ENCODE measurements at regions not wholly inside any gene's neighbourhood (a gene's known extent, or its start where the extent isn't known, plus 50 kb on each side); places are given as distances from the start of the nearest gene placed in this dataset.
"Not testable (repeated sequence)": the region's sequence is repeated elsewhere in the genome, so short reads cannot be mapped to it uniquely, and the experiment has no call there.

DNA sequence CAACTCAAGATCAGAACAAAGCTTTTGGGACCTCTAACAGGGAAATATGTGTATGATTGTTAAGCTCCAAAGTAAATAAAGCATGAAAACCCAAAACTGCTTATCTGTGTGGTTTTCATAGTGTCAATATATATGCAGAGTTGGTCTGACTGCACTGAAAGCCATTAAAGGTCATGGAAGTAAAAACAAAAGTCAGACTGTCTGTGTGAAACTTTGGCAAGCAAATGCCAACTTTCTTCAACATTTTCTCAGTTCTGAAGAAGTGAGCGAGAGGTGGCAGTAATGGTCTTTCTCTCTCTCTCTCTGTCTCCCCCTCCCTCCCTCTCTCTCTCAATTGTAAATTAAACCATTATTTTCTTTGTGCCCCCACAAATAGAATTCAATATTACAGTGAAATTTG is 100.1 kb upstream of the S1PR1 start:
- Histone ChIP-seq H3K4me2 (ENCODE audit: low read length) (peak overlapping the region; percentile 43), H3K4me3 (ENCODE audit: low read length) (no peak overlapping the region), H3K36me3 (ENCODE audit: insufficient read depth, low read length) (no peaks in the 10 kb centered on the region), H3K9me3 (replicated peaks; ENCODE audit: low read length) (no peaks in the 10 kb centered on the region), H3K4me1 (ENCODE audit: control insufficient read depth, insufficient read depth, low read length) (peaks cover 16% of the 10 kb centered on the region), H3K27me3 (ENCODE audit: control insufficient read depth, insufficient read depth, low read length) (no peaks in the 10 kb centered on the region), H3K9ac (ENCODE audit: low read depth, low read length) (peak overlapping the region; percentile 33)

DNA sequence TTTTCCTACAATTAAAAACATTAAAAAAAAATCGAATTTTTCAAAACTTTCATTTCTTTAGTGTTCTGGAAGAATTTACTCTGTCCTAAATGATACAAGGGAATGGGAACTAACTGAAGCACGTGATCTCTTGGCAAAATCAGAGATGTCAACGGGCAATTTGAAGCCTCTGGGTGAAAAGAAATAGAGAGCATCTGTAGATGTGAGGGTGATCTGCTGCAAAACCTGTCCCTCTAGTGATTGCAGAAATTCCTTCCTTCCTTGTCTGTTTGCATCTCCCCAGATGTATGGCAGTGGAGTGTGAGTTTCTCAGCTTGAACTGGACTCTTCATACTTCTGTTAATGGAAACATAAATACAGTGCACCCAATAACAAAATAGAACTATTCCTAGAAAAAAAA is 100.5 kb upstream of the S1PR1 start:
- H3K4me2 ChIP-seq (ENCODE audit: low read length): peak overlapping the region; percentile 43
- H3K36me3 ChIP-seq (ENCODE audit: insufficient read depth, low read length): no peaks in the 10 kb centered on the region
- no peak overlapping the region for H3K4me3 ChIP-seq (ENCODE audit: low read length)
- no peak overlapping the region for H3K9ac ChIP-seq (ENCODE audit: low read depth, low read length)
- H3K4me1 ChIP-seq (ENCODE audit: control insufficient read depth, insufficient read depth, low read length): peaks cover 16% of the 10 kb centered on the region
- no peaks in the 10 kb centered on the region for H3K9me3 ChIP-seq (replicated peaks; ENCODE audit: low read length)
- no peaks in the 10 kb centered on the region for H3K27me3 ChIP-seq (ENCODE audit: control insufficient read depth, insufficient read depth, low read length)

DNA sequence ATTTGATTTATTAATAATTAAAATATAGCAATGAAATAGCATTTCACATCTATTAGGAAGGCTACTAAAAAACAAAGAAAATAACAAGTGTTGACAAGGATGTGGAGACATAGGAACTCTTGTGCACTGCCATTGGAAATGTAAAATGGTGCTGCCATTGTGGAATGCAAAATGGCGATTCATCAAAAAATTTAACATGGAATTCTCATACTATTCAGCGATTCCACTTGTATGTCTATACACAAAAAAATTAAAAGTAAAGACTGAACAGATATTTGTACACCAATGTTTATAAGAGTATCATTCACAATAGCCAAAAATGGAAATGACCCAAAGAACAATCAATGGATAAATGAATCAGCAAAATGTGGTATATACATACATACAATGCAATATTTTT is 101.3 kb upstream of the S1PR1 start:
- no peaks in the 10 kb centered on the region for H3K27me3 ChIP-seq (ENCODE audit: control insufficient read depth, insufficient read depth, low read length)
- no peak overlapping the region for H3K4me3 ChIP-seq (ENCODE audit: low read length)
- H3K4me1 ChIP-seq (ENCODE audit: control insufficient read depth, insufficient read depth, low read length): peaks cover 16% of the 10 kb centered on the region
- no peaks in the 10 kb centered on the region for H3K36me3 ChIP-seq (ENCODE audit: insufficient read depth, low read length)
- H3K9me3 ChIP-seq (replicated peaks; ENCODE audit: low read length): no peaks in the 10 kb centered on the region
- no peak overlapping the region for H3K9ac ChIP-seq (ENCODE audit: low read depth, low read length)
- no peak overlapping the region for H3K4me2 ChIP-seq (ENCODE audit: low read length)

DNA sequence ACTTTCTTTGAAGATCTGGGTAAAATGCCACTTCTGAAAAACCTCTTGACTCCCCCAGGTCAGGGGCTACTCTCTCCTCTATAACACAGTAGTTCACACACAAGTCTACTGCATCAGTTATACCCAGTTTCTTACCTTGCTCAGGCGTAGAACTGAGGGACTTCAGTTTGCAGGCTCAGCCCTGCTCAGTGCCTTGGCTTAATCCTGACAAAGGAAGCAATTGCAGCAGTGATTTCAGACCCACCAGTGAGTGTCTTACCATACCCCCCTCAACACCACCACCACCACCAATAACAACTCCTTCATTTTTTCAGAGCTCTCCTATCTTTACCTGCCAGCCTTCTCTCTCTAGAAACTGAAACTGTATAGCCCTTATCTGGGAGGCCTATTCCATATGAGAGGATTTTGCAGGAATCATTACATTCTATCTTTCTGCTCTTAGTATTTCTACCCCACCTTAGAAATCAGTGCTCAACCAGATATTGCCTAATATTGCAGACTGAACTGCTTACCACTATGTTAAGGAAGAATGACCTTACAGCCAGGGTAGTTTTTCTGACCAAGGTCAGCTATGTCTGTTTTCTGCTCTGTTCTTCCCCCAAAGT is 105.5 kb upstream of the S1PR1 start:
- peaks cover 2% of the 10 kb centered on the region for H3K4me1 ChIP-seq (ENCODE audit: control insufficient read depth, insufficient read depth, low read length)

DNA sequence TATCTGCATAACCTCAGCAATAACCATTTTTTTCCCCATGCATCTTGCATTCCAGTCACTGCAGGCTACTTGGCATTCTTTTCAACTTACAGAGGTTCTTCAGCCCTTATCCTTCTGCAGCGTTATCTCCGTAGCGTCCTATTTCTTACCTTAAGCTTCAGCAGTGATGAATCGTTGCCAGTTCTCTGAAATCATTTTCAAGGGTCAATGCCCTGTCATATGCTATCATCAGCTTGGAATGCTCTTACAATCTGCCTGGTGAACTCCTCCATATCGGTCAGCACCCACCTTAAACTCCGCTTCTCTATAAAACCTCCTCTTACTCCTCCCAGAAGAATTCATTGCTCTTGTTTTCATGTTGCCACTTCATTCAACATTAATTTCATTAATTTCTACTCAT is 105.1 kb upstream of the DPH5 start:
- H3K27me3 ChIP-seq (ENCODE audit: control insufficient read depth, insufficient read depth, low read length): no peaks in the 10 kb centered on the region
- no peaks in the 10 kb centered on the region for H3K4me1 ChIP-seq (ENCODE audit: control insufficient read depth, insufficient read depth, low read length)
- H3K4me3 ChIP-seq (ENCODE audit: low read length): no peak overlapping the region
- H3K36me3 ChIP-seq (ENCODE audit: insufficient read depth, low read length): no peaks in the 10 kb centered on the region
- H3K4me2 ChIP-seq (ENCODE audit: low read length): no peak overlapping the region
- no peaks in the 10 kb centered on the region for H3K9me3 ChIP-seq (replicated peaks; ENCODE audit: low read length)
- no peak overlapping the region for H3K9ac ChIP-seq (ENCODE audit: low read depth, low read length)

More for the DNA sequence above, 105.5 kb upstream of the S1PR1 start:
- Histone ChIP-seq H3K36me3 (ENCODE audit: insufficient read depth, low read length) (no peaks in the 10 kb centered on the region), H3K4me2 (ENCODE audit: low read length) (no peak overlapping the region), H3K9ac (ENCODE audit: low read depth, low read length) (no peak overlapping the region), H3K27me3 (ENCODE audit: control insufficient read depth, insufficient read depth, low read length) (no peaks in the 10 kb centered on the region), H3K9me3 (replicated peaks; ENCODE audit: low read length) (no peaks in the 10 kb centered on the region), H3K4me3 (ENCODE audit: low read length) (no peak overlapping the region)

DNA sequence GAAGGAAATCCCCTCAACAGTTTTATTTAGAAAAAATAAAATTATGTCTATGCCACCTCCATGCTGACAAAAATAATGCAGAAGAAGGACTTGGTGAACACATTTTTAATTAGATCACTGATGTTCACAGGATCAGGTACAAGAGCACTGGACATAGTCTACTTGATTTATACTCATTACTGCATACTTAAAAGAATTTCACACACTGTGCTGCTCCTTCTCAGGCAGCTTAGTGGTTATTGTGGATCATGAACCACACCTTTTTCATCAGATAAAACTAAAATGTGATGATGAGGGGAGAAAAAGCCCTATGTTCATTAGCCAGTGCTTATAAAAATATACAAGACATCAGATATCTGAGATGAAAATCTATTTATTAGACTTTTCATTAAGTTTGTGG is 103.3 kb upstream of the DPH5 start:
- Histone ChIP-seq H3K9me3 (replicated peaks; ENCODE audit: low read length) (no peaks in the 10 kb centered on the region), H3K27me3 (ENCODE audit: control insufficient read depth, insufficient read depth, low read length) (no peaks in the 10 kb centered on the region), H3K4me2 (ENCODE audit: low read length) (no peak overlapping the region), H3K4me1 (ENCODE audit: control insufficient read depth, insufficient read depth, low read length) (no peaks in the 10 kb centered on the region), H3K36me3 (ENCODE audit: insufficient read depth, low read length) (no peaks in the 10 kb centered on the region), H3K4me3 (ENCODE audit: low read length) (no peak overlapping the region), H3K9ac (ENCODE audit: low read depth, low read length) (no peak overlapping the region)

DNA sequence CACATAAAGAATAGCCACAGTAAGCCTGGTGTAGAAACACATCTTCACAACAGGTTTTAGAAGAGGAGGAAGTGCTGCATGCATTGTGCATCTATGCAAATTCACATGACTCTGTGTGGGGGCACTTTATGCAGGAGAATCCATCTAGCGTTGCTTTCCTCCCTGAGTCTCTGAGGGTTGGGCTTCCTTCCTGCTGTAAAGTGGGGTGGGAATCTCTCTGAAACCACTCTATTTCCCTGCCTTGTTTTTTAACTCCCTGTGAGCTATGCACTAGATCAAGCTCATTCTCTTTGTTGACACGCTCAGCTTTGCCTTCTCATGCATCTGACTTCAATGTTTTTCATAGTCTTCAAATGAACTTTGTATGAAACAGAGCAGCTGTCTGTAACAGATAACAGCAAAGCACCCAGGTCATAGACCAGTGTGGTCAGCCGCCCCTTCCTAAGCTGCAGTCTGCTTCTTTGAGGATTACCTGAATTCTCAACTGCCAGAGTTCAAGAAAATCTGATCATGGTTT is 102.7 kb upstream of the DPH5 start:
- Histone ChIP-seq H3K9ac (ENCODE audit: low read depth, low read length) (no peak overlapping the region), H3K27me3 (ENCODE audit: control insufficient read depth, insufficient read depth, low read length) (no peaks in the 10 kb centered on the region), H3K4me1 (ENCODE audit: control insufficient read depth, insufficient read depth, low read length) (no peaks in the 10 kb centered on the region), H3K4me3 (ENCODE audit: low read length) (no peak overlapping the region), H3K4me2 (ENCODE audit: low read length) (no peak overlapping the region), H3K9me3 (replicated peaks; ENCODE audit: low read length) (no peaks in the 10 kb centered on the region), H3K36me3 (ENCODE audit: insufficient read depth, low read length) (no peaks in the 10 kb centered on the region)

DNA sequence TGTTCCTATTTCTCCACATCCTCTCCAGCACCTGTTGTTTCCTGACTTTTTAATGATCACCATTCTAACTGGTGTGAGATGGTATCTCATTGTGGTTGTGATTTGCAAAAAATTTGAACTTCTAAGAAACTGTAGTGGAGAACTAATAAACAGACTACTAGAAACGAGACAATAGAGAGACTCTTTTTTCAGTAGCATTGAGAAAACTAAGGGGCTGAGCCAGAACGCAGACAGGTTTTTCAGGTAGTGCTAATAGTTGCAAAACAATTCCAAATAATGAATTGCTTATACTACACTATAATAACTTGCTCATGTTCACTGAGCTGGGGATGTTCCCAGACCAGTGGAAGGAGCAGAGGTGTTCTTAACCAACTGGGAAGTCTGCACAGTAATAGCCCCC is 98.8 kb upstream of the DPH5 start:
- no peaks in the 10 kb centered on the region for H3K4me1 ChIP-seq (ENCODE audit: control insufficient read depth, insufficient read depth, low read length)
- no peaks in the 10 kb centered on the region for H3K27me3 ChIP-seq (ENCODE audit: control insufficient read depth, insufficient read depth, low read length)
- no peaks in the 10 kb centered on the region for H3K36me3 ChIP-seq (ENCODE audit: insufficient read depth, low read length)
- H3K9me3 ChIP-seq (replicated peaks; ENCODE audit: low read length): no peaks in the 10 kb centered on the region
- no peak overlapping the region for H3K4me3 ChIP-seq (ENCODE audit: low read length)
- no peak overlapping the region for H3K4me2 ChIP-seq (ENCODE audit: low read length)
- no peak overlapping the region for H3K9ac ChIP-seq (ENCODE audit: low read depth, low read length)

DNA sequence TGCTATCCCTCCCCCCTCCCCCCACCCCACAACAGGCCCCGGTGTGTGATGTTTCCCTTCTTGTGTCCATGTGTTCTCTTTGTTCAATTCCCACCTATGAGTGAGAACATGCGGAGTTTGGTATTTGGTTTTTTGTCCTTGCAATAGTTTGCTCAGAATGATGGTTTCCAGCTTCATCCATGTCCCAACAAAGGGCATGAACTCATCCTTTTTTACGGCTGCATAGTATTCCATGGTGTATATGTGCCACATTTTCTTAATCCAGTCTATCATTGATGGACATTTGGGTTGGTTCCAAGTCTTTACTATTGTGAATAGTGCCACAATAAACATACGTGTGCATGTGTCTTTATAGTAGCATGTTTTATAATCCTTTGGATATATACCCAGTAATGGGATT is 98.3 kb upstream of the DPH5 start:
- not testable (repeated sequence) for H3K27me3 ChIP-seq (ENCODE audit: control insufficient read depth, insufficient read depth, low read length)

DNA sequence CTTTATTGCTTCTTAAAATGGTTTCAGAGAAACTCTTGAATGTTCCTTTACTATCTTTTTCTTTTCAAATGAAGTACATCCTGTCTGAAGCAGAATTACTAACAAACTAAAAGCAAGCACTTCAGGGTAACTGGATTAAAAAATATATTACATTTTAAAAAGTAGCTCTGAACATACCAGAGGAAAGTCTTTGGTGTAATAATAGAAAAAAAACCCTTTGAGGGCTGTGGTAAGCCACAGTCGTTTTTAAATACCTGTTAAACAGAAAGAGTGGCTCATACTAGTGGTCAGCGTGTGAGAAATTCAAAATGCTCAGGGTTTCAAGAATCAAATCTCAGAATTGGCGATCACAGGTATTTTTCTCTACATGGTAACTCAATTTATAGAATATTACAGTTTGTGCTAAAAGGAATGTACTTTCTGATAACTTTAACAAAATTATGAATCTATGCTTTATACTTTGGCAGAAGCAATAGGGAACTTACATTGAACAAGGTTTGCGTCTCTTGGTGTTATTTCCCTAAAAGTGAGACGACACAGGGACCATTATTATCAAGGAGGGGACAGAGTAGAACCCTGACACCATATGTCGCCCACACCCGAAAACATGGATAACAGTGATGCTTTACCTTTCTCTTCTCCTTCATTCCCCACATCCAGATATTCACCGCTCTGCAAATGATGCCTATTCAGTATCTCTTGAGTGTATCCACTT is 97.0 kb upstream of the DPH5 start:
- no peak overlapping the region for H3K9ac ChIP-seq (ENCODE audit: low read depth, low read length)
- H3K4me3 ChIP-seq (ENCODE audit: low read length): no peak overlapping the region
- H3K9me3 ChIP-seq (replicated peaks; ENCODE audit: low read length): no peaks in the 10 kb centered on the region
- no peaks in the 10 kb centered on the region for H3K36me3 ChIP-seq (ENCODE audit: insufficient read depth, low read length)
- H3K27me3 ChIP-seq (ENCODE audit: control insufficient read depth, insufficient read depth, low read length): no peaks in the 10 kb centered on the region
- H3K4me2 ChIP-seq (ENCODE audit: low read length): no peak overlapping the region
- H3K4me1 ChIP-seq (ENCODE audit: control insufficient read depth, insufficient read depth, low read length): no peaks in the 10 kb centered on the region

More for the DNA sequence above, 98.3 kb upstream of the DPH5 start:
- H3K4me3 ChIP-seq (ENCODE audit: low read length); H3K4me1 ChIP-seq (ENCODE audit: control insufficient read depth, insufficient read depth, low read length); H3K36me3 ChIP-seq (ENCODE audit: insufficient read depth, low read length); H3K4me2 ChIP-seq (ENCODE audit: low read length); H3K9me3 ChIP-seq (replicated peaks; ENCODE audit: low read length); H3K9ac ChIP-seq (ENCODE audit: low read depth, low read length): not testable (repeated sequence)

DNA sequence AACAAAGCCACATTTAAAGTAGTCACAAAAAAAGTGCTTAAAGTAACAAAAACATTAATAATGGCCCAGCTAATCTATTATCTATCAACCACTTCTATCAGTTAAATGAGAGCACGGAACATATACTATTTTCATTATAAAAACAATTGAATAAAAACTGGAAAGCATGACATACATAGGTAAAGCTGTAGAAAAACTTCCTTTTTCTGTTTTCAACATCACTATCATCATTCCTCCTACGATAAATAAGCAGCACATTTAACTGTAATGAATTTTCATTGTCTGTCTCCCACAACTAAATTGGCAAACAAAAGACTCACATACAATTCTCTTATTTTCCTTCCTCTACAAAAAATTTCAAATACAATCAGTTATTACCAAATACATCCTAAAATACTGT is 96.4 kb upstream of the DPH5 start:
- H3K9ac ChIP-seq (ENCODE audit: low read depth, low read length): no peak overlapping the region
- H3K4me2 ChIP-seq (ENCODE audit: low read length): no peak overlapping the region
- no peaks in the 10 kb centered on the region for H3K4me1 ChIP-seq (ENCODE audit: control insufficient read depth, insufficient read depth, low read length)
- H3K27me3 ChIP-seq (ENCODE audit: control insufficient read depth, insufficient read depth, low read length): no peaks in the 10 kb centered on the region
- H3K9me3 ChIP-seq (replicated peaks; ENCODE audit: low read length): no peaks in the 10 kb centered on the region
- H3K36me3 ChIP-seq (ENCODE audit: insufficient read depth, low read length): no peaks in the 10 kb centered on the region
- H3K4me3 ChIP-seq (ENCODE audit: low read length): no peak overlapping the region

DNA sequence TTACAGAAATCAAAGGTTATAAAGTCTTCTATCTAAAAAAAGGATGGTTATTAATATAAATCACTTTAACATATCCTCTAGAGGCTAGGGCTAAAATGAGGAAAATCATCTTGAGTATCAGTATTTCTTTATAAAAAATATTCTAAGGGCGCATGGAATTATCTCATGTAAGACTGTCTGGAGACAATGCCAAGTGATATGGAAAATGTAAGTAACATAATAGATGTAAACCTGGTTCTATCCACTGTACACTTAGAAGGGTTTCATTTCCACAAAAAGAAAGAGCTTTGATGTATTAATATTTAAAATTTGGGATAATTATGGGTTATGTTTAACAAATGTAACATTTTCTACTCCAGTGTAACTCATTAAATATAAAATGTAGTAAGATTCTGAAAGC is 95.9 kb upstream of the DPH5 start:
- no peaks in the 10 kb centered on the region for H3K9me3 ChIP-seq (replicated peaks; ENCODE audit: low read length)
- no peak overlapping the region for H3K9ac ChIP-seq (ENCODE audit: low read depth, low read length)
- H3K36me3 ChIP-seq (ENCODE audit: insufficient read depth, low read length): no peaks in the 10 kb centered on the region
- H3K27me3 ChIP-seq (ENCODE audit: control insufficient read depth, insufficient read depth, low read length): no peaks in the 10 kb centered on the region
- H3K4me3 ChIP-seq (ENCODE audit: low read length): no peak overlapping the region
- no peaks in the 10 kb centered on the region for H3K4me1 ChIP-seq (ENCODE audit: control insufficient read depth, insufficient read depth, low read length)
- H3K4me2 ChIP-seq (ENCODE audit: low read length): no peak overlapping the region

All from skeletal muscle satellite cell (primary cell).